Occipital lobe (tissue), 1 donor: ENCODE measurements at regions not wholly inside any gene's neighbourhood (a gene's known extent, or its start where the extent isn't known, plus 50 kb on each side); places are given as distances from the start of the nearest gene placed in this dataset.
A peak's percentile ranks its signal among the peaks of the same experiment; 100 is the strongest.
"Not testable (repeated sequence)": the region's sequence is repeated elsewhere in the genome, so short reads cannot be mapped to it uniquely, and the experiment has no call there.

Source experiments
- DNase-seq: peaks from one replicate; lab custom pipeline; 2025; lab: John Stamatoyannopoulos, UW

- no peak for DNase-seq
These were observed 478.5 kb upstream of the CADM1 start for GRCh38 chr11:115982666-115983065.

- no peak for DNase-seq
These were observed 477.7 kb upstream of the CADM1 start for GRCh38 chr11:115981814-115982471.

GRCh38 chr11:115981104-115981481 is 476.9 kb upstream of the CADM1 start:
- DNase-seq = no peak

GRCh38 chr11:115980337-115981103 is 476.3 kb upstream of the CADM1 start:
- no peak for DNase-seq

- DNase-seq = no peak
These were observed 470.5 kb upstream of the CADM1 start for GRCh38 chr11:115974703-115975102.

GRCh38 chr11:115967203-115967602 is 463.0 kb upstream of the CADM1 start:
- not testable (repeated sequence) for DNase-seq

- DNase-seq = no peak
These were observed 461.7 kb upstream of the CADM1 start for GRCh38 chr11:115965767-115966504.

- no peak for DNase-seq
These were observed 459.9 kb upstream of the CADM1 start for GRCh38 chr11:115964091-115964490.

- DNase-seq = no peak
These were observed 458.9 kb upstream of the CADM1 start for GRCh38 chr11:115963156-115963555.

- no peak for DNase-seq
These were observed 457.2 kb upstream of the CADM1 start for GRCh38 chr11:115961159-115962003.

- DNase-seq = no peak
These were observed 454.9 kb upstream of the CADM1 start for GRCh38 chr11:115959081-115959486.

- DNase-seq = no peak
These were observed 454.1 kb upstream of the CADM1 start for GRCh38 chr11:115958089-115959000.

GRCh38 chr11:115955803-115956202 is 451.6 kb upstream of the CADM1 start:
- DNase-seq = no peak

- no peak for DNase-seq
These were observed 446.4 kb upstream of the CADM1 start for GRCh38 chr11:115950660-115951059.

- no peak for DNase-seq
These were observed 440.4 kb upstream of the CADM1 start for GRCh38 chr11:115944596-115944995.

GRCh38 chr11:115942011-115942410 is 437.8 kb upstream of the CADM1 start:
- no peak for DNase-seq

GRCh38 chr11:115941481-115941993 is 437.3 kb upstream of the CADM1 start:
- peak; percentile 69 for DNase-seq

GRCh38 chr11:115941044-115941443 is 436.8 kb upstream of the CADM1 start:
- no peak for DNase-seq

- no peak for DNase-seq
These were observed 435.7 kb upstream of the CADM1 start for GRCh38 chr11:115939731-115940421.
